DND-41 (cell line): ENCODE measurements at regions not wholly inside any gene's neighbourhood (a gene's known extent, or its start where the extent isn't known, plus 50 kb on each side); places are given as distances from the start of the nearest gene placed in this dataset.

ENCODE experiments used
- ATAC-seq: fragments of 200-7000 bp; cut with Tn5 transposase; 3 replicates; pipeline ENCODE4 v1.9.1; 2021; ENCODE audit warnings: low read depth; ENCODE audit not compliant: insufficient read depth
- DNase-seq: peaks from one replicate; pipeline ENCODE4 v3.0.0-alpha.2; 2020
- H2AFZ ChIP-seq: 2 replicates; pipeline ENCODE4 v1.6.0; 2012; ENCODE audit warnings: low read depth, low read length
- H3K27ac ChIP-seq: 2 replicates; pipeline ENCODE4 v1.5.1; 2012; ENCODE audit warnings: low read length, inconsistent platforms
- H3K27me3 ChIP-seq: fragments of 200-600 bp; sonication (generic); 2 replicates; pipeline ENCODE4 v1.6.0; 2012; ENCODE audit warnings: low read length, mild to moderate bottlenecking, inconsistent platforms; ENCODE audit not compliant: insufficient read depth, poor library complexity
- H3K36me3 ChIP-seq: 2 replicates; pipeline ENCODE4 v1.5.1; 2012; ENCODE audit warnings: low read length, inconsistent platforms; ENCODE audit not compliant: insufficient read depth
- H3K4me1 ChIP-seq: 2 replicates; pipeline ENCODE4 v1.5.1; 2012; ENCODE audit warnings: mild to moderate bottlenecking, low read length; ENCODE audit not compliant: insufficient read depth
- H3K4me2 ChIP-seq: 2 replicates; pipeline ENCODE4 v1.6.0; 2012; ENCODE audit warnings: mild to moderate bottlenecking, moderate library complexity, low read length, inconsistent platforms; ENCODE audit not compliant: insufficient read depth
- H3K4me3 ChIP-seq, 2 experiments: fragments of 200-600 bp in 1 of 2; shearing (Covaris generic) in 1 of 2; 2 replicates each; pipeline ENCODE4 v1.5.1; 2012 to 2016; ENCODE audit warnings: inconsistent platforms in 2 of 2, low read length in 2 of 2, mild to moderate bottlenecking in 2 of 2, low read depth in 1 of 2, moderate library complexity in 1 of 2
- H3K79me2 ChIP-seq: 2 replicates; pipeline ENCODE4 v1.6.0; 2012; ENCODE audit warnings: low read length, inconsistent platforms; ENCODE audit not compliant: insufficient read depth
- H3K9ac ChIP-seq: 2 replicates; pipeline ENCODE4 v1.6.0; 2012; ENCODE audit warnings: low read depth, mild to moderate bottlenecking, inconsistent platforms, low read length, moderate library complexity
- H3K9me3 ChIP-seq: 2 replicates; pipeline ENCODE4 v1.5.1; 2012; ENCODE audit warnings: low read length, moderate library complexity, mild to moderate bottlenecking, inconsistent platforms; ENCODE audit not compliant: insufficient read depth, severe bottlenecking
- H4K20me1 ChIP-seq: 2 replicates; pipeline ENCODE4 v1.6.0; 2012; ENCODE audit warnings: low read length; ENCODE audit not compliant: insufficient read depth
- EZH2 ChIP-seq: IDR thresholded peaks from 3 replicates; pipeline ENCODE4 v1.6.1; 2012; ENCODE audit warnings: borderline replicate concordance, low read depth, mild to moderate bottlenecking, moderate library complexity, low read length, inconsistent platforms; ENCODE audit not compliant: severe bottlenecking
- TF ChIP-seq, protein P1 (sequence below): IDR thresholded peaks from 2 replicates; pipeline ENCODE4 v1.5.1; 2012; ENCODE audit warnings: borderline replicate concordance, low read length, moderate library complexity, mild to moderate bottlenecking; ENCODE audit not compliant: poor library complexity, severe bottlenecking; ENCODE audit errors: extremely low read depth

DNA sequence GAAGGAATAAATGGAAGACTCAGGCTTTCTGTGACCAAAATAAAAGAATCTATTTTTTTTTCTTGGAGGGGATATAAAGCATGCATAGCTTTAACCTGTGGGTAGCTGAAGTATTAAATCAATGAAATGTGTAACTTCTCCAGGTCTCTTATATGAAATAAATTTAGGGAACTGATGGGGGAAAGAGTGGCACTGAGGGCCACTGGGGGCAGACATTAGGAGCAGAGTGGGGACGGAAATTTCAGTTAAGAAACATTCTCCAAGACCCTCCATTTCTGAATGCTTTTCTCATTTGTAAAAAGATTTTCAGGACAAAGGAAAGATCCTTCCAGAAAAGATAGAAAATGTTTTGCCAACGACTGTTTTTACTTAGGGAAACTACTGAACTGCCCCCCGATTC lies 131.0 kb downstream of the GPX5 start:
- no peak overlapping the region for H2AFZ ChIP-seq
- ATAC-seq, result no peak
- H3K27ac ChIP-seq, result no peak overlapping the region
- H3K4me2 ChIP-seq, result no peak overlapping the region
- H3K79me2 ChIP-seq, result no peaks in the 10 kb centered on the region
- H3K27me3 ChIP-seq, result peaks cover 26% of the 10 kb centered on the region
- no peak for TF ChIP-seq EZH2
- TF ChIP-seq, protein P1, sequence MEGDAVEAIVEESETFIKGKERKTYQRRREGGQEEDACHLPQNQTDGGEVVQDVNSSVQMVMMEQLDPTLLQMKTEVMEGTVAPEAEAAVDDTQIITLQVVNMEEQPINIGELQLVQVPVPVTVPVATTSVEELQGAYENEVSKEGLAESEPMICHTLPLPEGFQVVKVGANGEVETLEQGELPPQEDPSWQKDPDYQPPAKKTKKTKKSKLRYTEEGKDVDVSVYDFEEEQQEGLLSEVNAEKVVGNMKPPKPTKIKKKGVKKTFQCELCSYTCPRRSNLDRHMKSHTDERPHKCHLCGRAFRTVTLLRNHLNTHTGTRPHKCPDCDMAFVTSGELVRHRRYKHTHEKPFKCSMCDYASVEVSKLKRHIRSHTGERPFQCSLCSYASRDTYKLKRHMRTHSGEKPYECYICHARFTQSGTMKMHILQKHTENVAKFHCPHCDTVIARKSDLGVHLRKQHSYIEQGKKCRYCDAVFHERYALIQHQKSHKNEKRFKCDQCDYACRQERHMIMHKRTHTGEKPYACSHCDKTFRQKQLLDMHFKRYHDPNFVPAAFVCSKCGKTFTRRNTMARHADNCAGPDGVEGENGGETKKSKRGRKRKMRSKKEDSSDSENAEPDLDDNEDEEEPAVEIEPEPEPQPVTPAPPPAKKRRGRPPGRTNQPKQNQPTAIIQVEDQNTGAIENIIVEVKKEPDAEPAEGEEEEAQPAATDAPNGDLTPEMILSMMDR, result no peak
- no peaks in the 10 kb centered on the region for H3K36me3 ChIP-seq
- H4K20me1 ChIP-seq, result no peaks in the 10 kb centered on the region
- no peak overlapping the region for H3K4me3 ChIP-seq
- no peaks in the 10 kb centered on the region for H3K4me1 ChIP-seq
- no peaks in the 10 kb centered on the region for H3K9me3 ChIP-seq
- DNase-seq, result no peak
- no peak overlapping the region for H3K9ac ChIP-seq

DNA sequence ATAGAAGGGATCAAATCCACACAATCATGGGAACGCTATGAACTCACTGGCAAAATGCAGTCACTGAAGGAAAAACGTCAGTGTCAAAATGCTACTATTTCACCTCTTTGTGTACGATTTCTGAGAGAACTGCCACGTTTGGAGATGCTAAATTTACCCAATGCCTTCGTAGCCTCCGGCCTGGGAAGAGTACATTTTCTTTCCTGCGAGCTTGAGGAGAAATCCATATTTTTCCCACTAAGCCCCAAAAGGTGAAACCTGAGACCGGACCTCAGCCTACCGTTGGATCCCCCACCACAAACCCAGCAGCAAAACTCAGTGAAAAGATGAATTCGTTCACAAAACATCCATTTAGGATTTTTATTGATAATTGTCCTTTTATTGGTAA lies 131.7 kb downstream of the GPX5 start:
- no peaks in the 10 kb centered on the region for H3K9me3 ChIP-seq

DNA sequence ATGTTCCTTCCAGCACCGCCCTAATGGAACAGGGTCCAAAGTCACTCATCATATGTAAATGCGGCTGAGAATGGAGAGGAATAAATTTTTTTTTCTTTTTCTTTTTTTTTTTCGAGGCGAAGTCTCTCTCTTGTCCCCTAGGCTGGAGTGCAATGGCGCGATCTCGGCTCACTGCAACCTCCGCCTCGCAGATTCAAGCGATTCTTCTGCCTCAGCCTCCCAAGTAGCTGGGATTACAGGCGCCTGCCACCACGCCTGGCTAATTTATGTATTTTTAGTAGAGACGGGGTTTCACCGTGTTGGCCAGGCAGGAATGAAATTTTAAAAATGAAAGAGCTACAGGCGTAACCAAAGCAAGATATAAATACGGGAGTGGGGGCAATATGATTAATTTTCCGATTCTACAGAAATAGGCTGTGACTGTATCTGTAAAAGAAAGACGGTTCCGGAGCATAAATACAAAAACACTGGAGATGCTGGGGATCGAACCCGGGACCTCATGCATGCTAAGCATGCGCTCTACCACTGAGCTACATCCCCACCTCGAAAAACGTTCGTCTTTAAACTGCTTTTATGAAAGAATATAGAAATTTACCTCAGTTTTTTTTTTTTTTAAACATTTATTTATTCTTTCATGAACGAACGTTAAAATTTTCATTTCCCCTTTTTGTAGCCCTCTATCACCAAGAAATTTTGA lies 132.2 kb downstream of the GPX5 start:
- H3K79me2 ChIP-seq, result no peaks in the 10 kb centered on the region
- H3K4me3 ChIP-seq, result no peak overlapping the region
- no peaks in the 10 kb centered on the region for H3K9me3 ChIP-seq
- H3K9ac ChIP-seq, result no peak overlapping the region
- H3K27ac ChIP-seq, result no peak overlapping the region
- DNase-seq, result peak; percentile 29
- no peaks in the 10 kb centered on the region for H4K20me1 ChIP-seq
- H2AFZ ChIP-seq, result no peak overlapping the region
- peaks cover 26% of the 10 kb centered on the region for H3K27me3 ChIP-seq
- no peaks in the 10 kb centered on the region for H3K4me1 ChIP-seq
- no peak overlapping the region for H3K4me2 ChIP-seq
- no peaks in the 10 kb centered on the region for H3K36me3 ChIP-seq
- ATAC-seq, result no peak
- TF ChIP-seq, protein P1, result no peak
- TF ChIP-seq EZH2, result no peak

More for the DNA sequence above, 131.7 kb downstream of the GPX5 start:
- Histone ChIP-seq H3K27me3 (peaks cover 26% of the 10 kb centered on the region), H2AFZ (no peak overlapping the region), H4K20me1 (no peaks in the 10 kb centered on the region), H3K4me1 (no peaks in the 10 kb centered on the region), H3K36me3 (no peaks in the 10 kb centered on the region), H3K4me3 (no peak overlapping the region), H3K9ac (no peak overlapping the region), H3K4me2 (no peak overlapping the region), H3K79me2 (no peaks in the 10 kb centered on the region), H3K27ac (no peak overlapping the region)
- TF ChIP-seq, protein P1, result no peak
- TF ChIP-seq EZH2, result no peak
- ATAC-seq (no peak), DNase-seq (no peak)
